Transverse colon (tissue), 4 donors: ENCODE measurements at regions not wholly inside any gene's neighbourhood (a gene's known extent, or its start where the extent isn't known, plus 50 kb on each side); places are given as distances from the start of the nearest gene placed in this dataset.

ENCODE experiments used
- DNase-seq: peaks from one replicate; pipeline ENCODE4 v3.0.0-alpha.2; 2019
- H3K27ac ChIP-seq, 4 donors: fragments of 200-600 bp; sonication (generic); 2 replicates each; pipeline ENCODE4 v1.5.1; 2016 to 2018; ENCODE audit warnings: inconsistent platforms in 4 of 4
- H3K27me3 ChIP-seq: fragments of 200-600 bp; sonication (generic); 2 replicates; pipeline ENCODE4 v1.5.1; 2017; ENCODE audit warnings: inconsistent platforms
- H3K36me3 ChIP-seq, 4 donors: fragments of 200-600 bp; sonication (generic); 2 replicates each; pipeline ENCODE4 v1.5.1; 2017 to 2019; ENCODE audit warnings: inconsistent platforms in 4 of 4
- H3K4me1 ChIP-seq, 4 donors: fragments of 200-600 bp; sonication (generic); 2 replicates each; pipeline ENCODE4 v1.5.1; 2017 to 2020; ENCODE audit warnings: inconsistent platforms in 4 of 4
- H3K4me3 ChIP-seq, 4 donors: fragments of 200-600 bp; sonication (generic); 1 replicate in 1 of 4; 2 replicates in 3 of 4; pipeline versions ENCODE4 v1.5.1 to v1.6.1; 2017 to 2019; ENCODE audit warnings: inconsistent platforms in 4 of 4
- H3K9me3 ChIP-seq, 2 donors: fragments of 200-600 bp; sonication (generic); 2 replicates each; pipeline ENCODE4 v1.5.1; 2017 to 2019; ENCODE audit warnings: inconsistent platforms in 2 of 2
- EP300 ChIP-seq: sonication (generic); formaldehyde crosslinking; IDR thresholded peaks from one replicate; pipeline ENCODE4 v1.6.1; 2017; ENCODE audit warnings: antibody characterized with exemption, low read depth
- POLR2A ChIP-seq: fragments of 450-650 bp; IDR thresholded peaks from one replicate; pipeline ENCODE4 v1.6.1; 2016; ENCODE audit warnings: antibody characterized with exemption, mild to moderate bottlenecking, moderate library complexity
- POLR2AphosphoS5 ChIP-seq, 3 donors: sonication (generic); formaldehyde crosslinking; IDR thresholded peaks; one replicate each; pipeline ENCODE4 v1.6.1; 2016; ENCODE audit warnings: antibody characterized with exemption in 3 of 3
- WGBS, 2 donors: methylation state at CpG; one replicate each; pipeline ENCODE4 v1.1.5; 2018; ENCODE audit warnings: low coverage in 1 of 2; 5-methylcytosine and 5-hydroxymethylcytosine counted together
- in situ Hi-C, 4 donors: fragments of 200-750 bp; cut with MboI; loops; one replicate each; pipeline versions ENCODE4 v1.15.0 to v1.15.1; 2017; ENCODE audit warnings: low sequenced_read_pairs in 3 of 4, low pct_ligation_motif_present in 1 of 4, low pct_unique_long_range_greater_than_20kb in 1 of 4
- intact Hi-C: fragments of 100-400 bp; cut with DNase I; formaldehyde crosslinking; loops from one replicate; pipeline ENCODE4 v1.15.1; 2023; ENCODE audit warnings: low total_unique reads
- TF ChIP-seq, protein P1 (sequence below), 5 experiments: fragments of 200-600 bp in 3 of 5; fragments of 450-650 bp in 2 of 5; sonication (generic) in 3 of 5; IDR thresholded peaks; 1 replicate in 2 of 5; 2 replicates in 3 of 5; pipeline ENCODE4 v1.5.1; 2016 to 2017; ENCODE audit warnings: antibody characterized with exemption in 5 of 5, inconsistent platforms in 3 of 5, mild to moderate bottlenecking in 2 of 5, moderate library complexity in 1 of 5

DNA sequence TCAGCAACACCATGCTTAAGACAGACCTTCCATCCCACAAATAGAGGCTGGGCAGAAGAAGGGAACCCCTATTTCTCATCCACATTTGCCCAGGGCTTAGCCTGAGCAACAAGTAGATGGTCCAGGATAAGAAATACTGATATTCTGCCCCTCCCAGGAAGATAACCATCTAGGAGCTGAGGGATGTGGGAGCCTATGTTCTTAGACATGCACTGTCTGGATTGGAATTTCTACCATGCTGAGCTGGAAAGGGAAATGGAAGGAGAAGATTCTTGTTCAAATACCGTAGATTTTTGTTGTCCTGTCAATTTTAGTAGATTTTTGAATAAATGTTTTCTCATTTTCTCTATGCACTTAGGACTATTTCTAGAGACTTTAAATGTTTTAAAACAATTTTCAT is 450.7 kb upstream of the SEMA6D start:
- H3K9me3 ChIP-seq, result peaks cover 0 to 3% of the 10 kb centered on the region in 2 donors
- H3K27me3 ChIP-seq, result no peaks in the 10 kb centered on the region
- TF ChIP-seq EP300 (no peak), POLR2A (no peak), POLR2AphosphoS5 (IDR thresholded peaks at IDR 0.05) (no peak)
- TF ChIP-seq, protein P1, sequence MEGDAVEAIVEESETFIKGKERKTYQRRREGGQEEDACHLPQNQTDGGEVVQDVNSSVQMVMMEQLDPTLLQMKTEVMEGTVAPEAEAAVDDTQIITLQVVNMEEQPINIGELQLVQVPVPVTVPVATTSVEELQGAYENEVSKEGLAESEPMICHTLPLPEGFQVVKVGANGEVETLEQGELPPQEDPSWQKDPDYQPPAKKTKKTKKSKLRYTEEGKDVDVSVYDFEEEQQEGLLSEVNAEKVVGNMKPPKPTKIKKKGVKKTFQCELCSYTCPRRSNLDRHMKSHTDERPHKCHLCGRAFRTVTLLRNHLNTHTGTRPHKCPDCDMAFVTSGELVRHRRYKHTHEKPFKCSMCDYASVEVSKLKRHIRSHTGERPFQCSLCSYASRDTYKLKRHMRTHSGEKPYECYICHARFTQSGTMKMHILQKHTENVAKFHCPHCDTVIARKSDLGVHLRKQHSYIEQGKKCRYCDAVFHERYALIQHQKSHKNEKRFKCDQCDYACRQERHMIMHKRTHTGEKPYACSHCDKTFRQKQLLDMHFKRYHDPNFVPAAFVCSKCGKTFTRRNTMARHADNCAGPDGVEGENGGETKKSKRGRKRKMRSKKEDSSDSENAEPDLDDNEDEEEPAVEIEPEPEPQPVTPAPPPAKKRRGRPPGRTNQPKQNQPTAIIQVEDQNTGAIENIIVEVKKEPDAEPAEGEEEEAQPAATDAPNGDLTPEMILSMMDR (IDR thresholded peaks at IDR 0.05), result no peak
- DNase-seq, result no peak
- no peaks in the 10 kb centered on the region for H3K4me1 ChIP-seq
- WGBS, 2 donors, result 64 to 89% methylated on average over 1 of the region's 1 CpG
- intact Hi-C loops (no loop called here), in situ Hi-C loops (no loop called here)
- H3K36me3 ChIP-seq, result no peaks in the 10 kb centered on the region
- no peak overlapping the region for H3K27ac ChIP-seq
- no peak overlapping the region for H3K4me3 ChIP-seq

DNA sequence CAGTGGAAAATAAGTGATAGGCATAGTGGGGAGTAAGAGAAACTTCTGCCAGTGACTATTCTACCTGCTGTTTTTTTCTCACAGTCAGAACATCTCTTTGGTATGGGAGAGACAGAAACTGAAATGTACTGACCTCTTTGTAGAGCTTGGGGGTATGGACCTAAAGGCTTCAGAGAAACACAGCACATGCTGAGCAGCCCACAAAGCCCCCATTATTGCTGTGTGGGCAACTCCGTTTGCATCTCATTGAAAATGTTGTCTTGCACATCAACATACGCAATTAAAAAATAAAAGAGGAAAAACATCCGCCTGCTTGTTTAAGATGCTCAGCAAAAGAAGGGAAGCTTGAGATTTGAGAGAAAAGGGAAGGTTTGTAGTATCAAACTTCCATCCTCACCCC is 443.4 kb upstream of the SEMA6D start:
- Histone ChIP-seq H3K9me3 (no peaks in the 10 kb centered on the region), H3K4me3 (no peak overlapping the region), H3K36me3 (no peaks in the 10 kb centered on the region), H3K4me1 (no peaks in the 10 kb centered on the region), H3K27ac (no peak overlapping the region), H3K27me3 (no peaks in the 10 kb centered on the region)
- TF ChIP-seq POLR2AphosphoS5 (IDR thresholded peaks at IDR 0.05) (no peak), POLR2A (no peak), EP300 (no peak)
- TF ChIP-seq, protein P1 (IDR thresholded peaks at IDR 0.05), result no peak
- in situ Hi-C loops, result no loop called here
- 65 to 73% methylated on average over 3 of the region's 3 CpGs for WGBS, 2 donors
- intact Hi-C loops, result no loop called here
- DNase-seq, result no peak

DNA sequence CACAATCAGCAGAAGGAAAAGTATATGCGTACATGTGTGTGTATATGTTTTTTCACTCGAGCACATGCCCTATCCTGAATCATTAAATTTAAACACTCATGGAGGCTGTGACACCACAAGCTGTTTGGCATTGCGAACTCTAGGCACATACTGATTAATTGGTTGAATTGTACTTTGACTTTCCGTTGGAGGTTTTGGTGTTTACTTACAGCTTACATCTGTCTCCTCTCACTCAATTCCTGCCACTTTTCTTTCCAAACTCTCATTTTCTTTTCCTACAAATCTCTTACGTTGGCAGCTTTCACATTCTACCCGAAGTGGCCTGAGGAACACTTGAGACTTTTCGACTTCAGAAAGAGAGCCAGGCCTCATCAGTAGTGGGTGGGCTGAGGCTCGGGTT is 434.1 kb upstream of the SEMA6D start:
- no peaks in the 10 kb centered on the region for H3K36me3 ChIP-seq
- intact Hi-C loops (no loop called here), in situ Hi-C loops (no loop called here)
- H3K9me3 ChIP-seq, result no peaks in the 10 kb centered on the region
- WGBS, 2 donors, result 69 to 73% methylated on average over 6 to 8 of the region's 8 CpGs
- no peak overlapping the region for H3K27ac ChIP-seq
- no peaks in the 10 kb centered on the region for H3K4me1 ChIP-seq
- no peak for DNase-seq
- H3K27me3 ChIP-seq, result no peaks in the 10 kb centered on the region
- no peak overlapping the region for H3K4me3 ChIP-seq
- TF ChIP-seq EP300 (no peak), POLR2A (no peak), POLR2AphosphoS5 (IDR thresholded peaks at IDR 0.05) (no peak)
- TF ChIP-seq, protein P1 (IDR thresholded peaks at IDR 0.05), result no peak

DNA sequence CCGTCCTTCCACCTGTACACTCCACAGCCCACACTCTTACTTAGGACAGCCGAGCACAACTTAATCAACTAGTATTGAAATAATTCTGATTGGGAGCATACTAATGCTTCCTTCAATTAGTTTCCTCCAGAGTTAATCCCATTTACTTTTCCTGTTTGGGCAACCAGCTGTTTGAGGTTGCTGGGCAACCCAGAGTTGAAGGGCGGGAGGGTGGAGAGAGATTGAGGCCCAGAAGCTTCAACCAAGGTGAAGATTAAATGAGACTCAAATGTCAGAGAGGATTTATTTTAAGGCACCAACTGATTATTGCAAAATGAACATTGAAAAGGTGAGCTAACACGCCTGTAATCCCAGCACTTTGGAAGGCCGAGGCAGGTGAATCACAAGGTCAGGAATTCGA is 428.5 kb upstream of the SEMA6D start:
- H3K4me1 ChIP-seq, result peaks cover 0 to 7% (median 2%) of the 10 kb centered on the region in 4 donors
- no peaks in the 10 kb centered on the region for H3K36me3 ChIP-seq
- WGBS, 2 donors, result 82 to 90% methylated on average over 5 to 6 of the region's 6 CpGs
- H3K4me3 ChIP-seq, result no peak overlapping the region
- intact Hi-C loops (no loop called here), in situ Hi-C loops (no loop called here)
- DNase-seq, result no peak
- TF ChIP-seq POLR2A (no peak), POLR2AphosphoS5 (IDR thresholded peaks at IDR 0.05) (no peak), EP300 (no peak)
- TF ChIP-seq, protein P1 (IDR thresholded peaks at IDR 0.05), result no peak
- no peaks in the 10 kb centered on the region for H3K9me3 ChIP-seq
- H3K27me3 ChIP-seq, result no peaks in the 10 kb centered on the region
- H3K27ac ChIP-seq, result no peak overlapping the region
